OCI-LY3 (cell line): ENCODE measurements at regions not wholly inside any gene's neighbourhood (a gene's known extent, or its start where the extent isn't known, plus 50 kb on each side); places are given as distances from the start of the nearest gene placed in this dataset.

Source experiments
- H2AFZ ChIP-seq: fragments of 200-600, 300-600 bp; shearing (Covaris generic); 2 replicates; pipeline ENCODE4 v1.6.0; 2014; ENCODE audit warnings: antibody characterized with exemption, low read depth, low read length
- H3K27ac ChIP-seq: fragments of 200-600, 300-600 bp; sonication (generic); 2 replicates; pipeline ENCODE4 v1.5.1; 2014; ENCODE audit warnings: mild to moderate bottlenecking, low read length, moderate library complexity, mixed read lengths
- H3K27me3 ChIP-seq: fragments of 200-600, 300-600 bp; sonication (generic); 2 replicates; pipeline ENCODE4 v1.6.1; 2014; ENCODE audit warnings: low read depth, low read length, mixed read lengths
- H3K36me3 ChIP-seq: fragments of 200-600, 300-600 bp; sonication (generic); replicated peaks from 2 replicates; pipeline ENCODE3; 2014; ENCODE audit warnings: low read depth, low read length, mixed read lengths
- H3K4me1 ChIP-seq: fragments of 300-600, 200-600 bp; sonication (generic); 2 replicates; pipeline ENCODE4 v1.6.1; 2014; ENCODE audit warnings: low read length, mixed read lengths
- H3K4me2 ChIP-seq: fragments of 200-600, 300-600 bp; sonication (generic); 2 replicates; pipeline ENCODE4 v1.6.1; 2014; ENCODE audit warnings: low read length, mixed read lengths
- H3K4me3 ChIP-seq: fragments of 300-600, 200-600 bp; sonication (generic); 2 replicates; pipeline ENCODE4 v1.5.1; 2014; ENCODE audit warnings: antibody characterized with exemption, mild to moderate bottlenecking, low read length, moderate library complexity
- H3K79me2 ChIP-seq: fragments of 300-600, 200-600 bp; shearing (Covaris generic); 2 replicates; pipeline ENCODE4 v1.6.1; 2014; ENCODE audit warnings: mild to moderate bottlenecking, low read length, mixed read lengths
- H3K9ac ChIP-seq: fragments of 300-600, 200-600 bp; shearing (Covaris generic); 2 replicates; pipeline ENCODE4 v1.6.0; 2014; ENCODE audit warnings: mild to moderate bottlenecking, low read length, moderate library complexity
- H3K9me3 ChIP-seq: fragments of 200-600, 300-600 bp; shearing (Covaris generic); 2 replicates; pipeline ENCODE4 v1.6.1; 2014; ENCODE audit warnings: low read length, mixed read lengths; ENCODE audit not compliant: insufficient read depth
- H4K20me1 ChIP-seq: fragments of 200-600, 300-600 bp; sonication (generic); 2 replicates; pipeline ENCODE4 v1.6.1; 2016; ENCODE audit warnings: low read length, mixed read lengths; ENCODE audit not compliant: insufficient read depth
- CTCF ChIP-seq: fragments of 200-600, 300-600 bp; sonication (generic); IDR thresholded peaks from 2 replicates; pipeline ENCODE4 v1.5.1; 2014; ENCODE audit warnings: antibody characterized with exemption, low read length, low read depth
- EZH2phosphoT487 ChIP-seq: fragments of 200-600 bp; shearing (Covaris generic); IDR thresholded peaks from 2 replicates; pipeline ENCODE4 v1.6.1; 2018; ENCODE audit warnings: antibody characterized with exemption, mixed run types, low read depth

- Histone ChIP-seq H4K20me1 (no peaks in the 10 kb centered on the region), H3K9ac (no peak overlapping the region), H3K79me2 (no peaks in the 10 kb centered on the region), H3K27ac (no peak overlapping the region), H3K4me3 (no peak overlapping the region), H2AFZ (no peak overlapping the region), H3K36me3 (no peaks in the 10 kb centered on the region), H3K4me2 (no peak overlapping the region), H3K9me3 (no peaks in the 10 kb centered on the region), H3K27me3 (no peaks in the 10 kb centered on the region), H3K4me1 (no peaks in the 10 kb centered on the region)
- no peak for TF ChIP-seq CTCF
- TF ChIP-seq EZH2phosphoT487: no peak
These were observed 516.7 kb downstream of the NPHP4 start for GRCh38 chr1:5475572-5475971.

GRCh38 chr1:5473268-5473667 is 519.0 kb downstream of the NPHP4 start:
- no peaks in the 10 kb centered on the region for H3K27me3 ChIP-seq
- H3K4me3 ChIP-seq: no peak overlapping the region
- no peak for TF ChIP-seq CTCF
- no peak for TF ChIP-seq EZH2phosphoT487
- no peak overlapping the region for H3K4me2 ChIP-seq
- H3K79me2 ChIP-seq: no peaks in the 10 kb centered on the region
- no peak overlapping the region for H3K9ac ChIP-seq
- no peak overlapping the region for H2AFZ ChIP-seq
- H3K36me3 ChIP-seq: no peaks in the 10 kb centered on the region
- H3K27ac ChIP-seq: no peak overlapping the region
- no peaks in the 10 kb centered on the region for H4K20me1 ChIP-seq
- H3K4me1 ChIP-seq: no peaks in the 10 kb centered on the region
- no peaks in the 10 kb centered on the region for H3K9me3 ChIP-seq

GRCh38 chr1:5466487-5466886 is 525.7 kb downstream of the NPHP4 start:
- H3K4me3 ChIP-seq: no peak overlapping the region

GRCh38 chr1:5465281-5465711 is 526.9 kb downstream of the NPHP4 start:
- H3K9me3 ChIP-seq: no peaks in the 10 kb centered on the region
- no peak overlapping the region for H3K9ac ChIP-seq
- no peaks in the 10 kb centered on the region for H4K20me1 ChIP-seq
- H3K36me3 ChIP-seq: no peaks in the 10 kb centered on the region
- H3K79me2 ChIP-seq: no peaks in the 10 kb centered on the region
- H3K4me2 ChIP-seq: no peak overlapping the region
- no peaks in the 10 kb centered on the region for H3K4me1 ChIP-seq
- no peaks in the 10 kb centered on the region for H3K27me3 ChIP-seq
- TF ChIP-seq EZH2phosphoT487 (no peak), CTCF (no peak)
- no peak overlapping the region for H3K27ac ChIP-seq
- no peak overlapping the region for H2AFZ ChIP-seq
- H3K4me3 ChIP-seq: no peak overlapping the region

More at GRCh38 chr1:5466487-5466886, 525.7 kb downstream of the NPHP4 start:
- no peak overlapping the region for H3K27ac ChIP-seq
- H2AFZ ChIP-seq: no peak overlapping the region
- no peaks in the 10 kb centered on the region for H3K27me3 ChIP-seq
- H4K20me1 ChIP-seq: no peaks in the 10 kb centered on the region
- H3K36me3 ChIP-seq: no peaks in the 10 kb centered on the region
- TF ChIP-seq CTCF (no peak), EZH2phosphoT487 (no peak)
- no peaks in the 10 kb centered on the region for H3K4me1 ChIP-seq
- H3K79me2 ChIP-seq: no peaks in the 10 kb centered on the region
- no peak overlapping the region for H3K4me2 ChIP-seq
- H3K9ac ChIP-seq: no peak overlapping the region
- no peaks in the 10 kb centered on the region for H3K9me3 ChIP-seq
